IMR-90 (cell line): ENCODE measurements at regions not wholly inside any gene's neighbourhood (a gene's known extent, or its start where the extent isn't known, plus 50 kb on each side); places are given as distances from the start of the nearest gene placed in this dataset.

Source experiments
- ATAC-seq: fragments of 200-7000 bp; cut with Tn5 transposase; 2 replicates; pipeline ENCODE4 v1.9.1; 2020; ENCODE audit warnings: low read depth, mild to moderate bottlenecking, moderate library complexity
- BruUV-seq: library from RNA; stranded (reverse); fragments of 400-500 nt; replicated peaks from 2 replicates; lab custom pipeline; 2021; lab: Mats Ljungman, UMichigan
- CTCF ChIA-PET: fragments of 300-600 bp; formaldehyde crosslinking; extraction: SDS; loops from one replicate; lab custom pipeline; 2021; ENCODE audit warnings: antibody characterized with exemption; lab: Yijun Ruan, JAX
- POLR2A ChIA-PET: fragments of 300-600 bp; sonication (Branson Sonifier 250); formaldehyde crosslinking; loops from one replicate; lab custom pipeline; 2022; ENCODE audit warnings: antibody characterized with exemption; ENCODE audit not compliant: unreplicated experiment; lab: Charles Lee
- DNase-seq: peaks from one replicate; pipeline ENCODE4 v3.0.0; 2013
- H2AFZ ChIP-seq: replicated peaks from 2 replicates; pipeline ENCODE3; 2013; ENCODE audit warnings: low read length, mild to moderate bottlenecking; ENCODE audit not compliant: poor library complexity
- H2AK5ac ChIP-seq: 2 replicates; pipeline ENCODE4 v1.6.1; 2013; ENCODE audit warnings: low read depth, low read length, inconsistent platforms
- H2AK9ac ChIP-seq: replicated peaks from 2 replicates; pipeline ENCODE3; 2013; ENCODE audit warnings: mild to moderate bottlenecking, low read depth, low read length, moderate library complexity; ENCODE audit not compliant: poor library complexity
- H2BK120ac ChIP-seq: 2 replicates; pipeline ENCODE4 v1.6.1; 2013; ENCODE audit warnings: low read depth, low read length, inconsistent platforms
- H2BK15ac ChIP-seq: 3 replicates; pipeline ENCODE4 v1.6.1; 2013; ENCODE audit warnings: low read depth, low read length, inconsistent platforms
- H2BK20ac ChIP-seq: 2 replicates; pipeline ENCODE4 v1.6.1; 2013; ENCODE audit warnings: low read depth, mild to moderate bottlenecking, inconsistent platforms, low read length, moderate library complexity
- H2BK5ac ChIP-seq: 2 replicates; pipeline ENCODE4 v1.6.1; 2013; ENCODE audit warnings: mild to moderate bottlenecking, low read depth, low read length, inconsistent platforms; ENCODE audit not compliant: poor library complexity, severe bottlenecking
- H3K14ac ChIP-seq: replicated peaks from 2 replicates; pipeline ENCODE4 v1.6.1; 2013; ENCODE audit warnings: low read depth, low read length, inconsistent platforms
- H3K18ac ChIP-seq: 2 replicates; pipeline ENCODE4 v1.6.1; 2013; ENCODE audit warnings: low read depth, low read length, control low read depth
- H3K23ac ChIP-seq: 2 replicates; pipeline ENCODE4 v1.6.1; 2013; ENCODE audit warnings: low read depth, low read length, inconsistent platforms
- H3K27ac ChIP-seq: 2 replicates; pipeline ENCODE4 v1.5.1; 2013; ENCODE audit warnings: mild to moderate bottlenecking, control low read depth, low read length; ENCODE audit not compliant: insufficient read depth
- H3K27me3 ChIP-seq: 2 replicates; pipeline ENCODE4 v1.6.1; 2013; ENCODE audit warnings: low read length; ENCODE audit not compliant: control insufficient read depth, insufficient read depth
- H3K36me3 ChIP-seq: 2 replicates; pipeline ENCODE4 v1.6.1; 2013; ENCODE audit warnings: low read length, mixed read lengths; ENCODE audit not compliant: control insufficient read depth, insufficient read depth
- H3K4ac ChIP-seq: 2 replicates; pipeline ENCODE4 v1.6.1; 2013; ENCODE audit warnings: low read depth, low read length, inconsistent platforms
- H3K4me1 ChIP-seq: 2 replicates; pipeline ENCODE4 v1.6.1; 2013; ENCODE audit warnings: low read length, mixed read lengths; ENCODE audit not compliant: control insufficient read depth, insufficient read depth
- H3K4me2 ChIP-seq: 2 replicates; pipeline ENCODE4 v1.6.1; 2013; ENCODE audit warnings: low read depth, mild to moderate bottlenecking, control low read depth, low read length, moderate library complexity
- H3K4me3 ChIP-seq: 2 replicates; pipeline ENCODE4 v1.5.1; 2013; ENCODE audit warnings: low read depth, mild to moderate bottlenecking, control low read depth, low read length, moderate library complexity; ENCODE audit not compliant: insufficient read depth
- H3K56ac ChIP-seq: 2 replicates; pipeline ENCODE4 v1.6.1; 2013; ENCODE audit warnings: low read length, inconsistent platforms; ENCODE audit not compliant: insufficient read depth; ENCODE audit errors: extremely low read depth
- H3K79me1 ChIP-seq, 2 experiments: 2 replicates each; pipeline ENCODE4 v1.6.1; 2013; ENCODE audit warnings: low read length in 2 of 2, inconsistent platforms in 1 of 2, low read depth in 1 of 2
- H3K9ac ChIP-seq: 2 replicates; pipeline ENCODE4 v1.6.1; 2013; ENCODE audit warnings: low read depth, low read length, control low read depth
- H3K9me1 ChIP-seq: 2 replicates; pipeline ENCODE4 v1.6.1; 2013; ENCODE audit warnings: low read length, inconsistent platforms; ENCODE audit not compliant: insufficient read depth
- H3K9me3 ChIP-seq: 2 replicates; pipeline ENCODE4 v1.6.1; 2013; ENCODE audit warnings: low read length; ENCODE audit not compliant: control insufficient read depth, insufficient read depth
- H4K20me1 ChIP-seq: 2 replicates; pipeline ENCODE4 v1.6.1; 2013; ENCODE audit warnings: low read length, inconsistent platforms; ENCODE audit not compliant: insufficient read depth
- H4K5ac ChIP-seq: 2 replicates; pipeline ENCODE4 v1.6.1; 2013; ENCODE audit warnings: mild to moderate bottlenecking, low read depth, low read length, control low read depth
- H4K8ac ChIP-seq, 2 experiments: 2 replicates each; pipeline ENCODE4 v1.6.1; 2013; ENCODE audit warnings: low read depth in 2 of 2, low read length in 2 of 2, control low read depth in 1 of 2, inconsistent platforms in 1 of 2
- H4K91ac ChIP-seq: 2 replicates; pipeline ENCODE4 v1.6.1; 2013; ENCODE audit warnings: low read depth, low read length, inconsistent platforms; ENCODE audit not compliant: insufficient read depth
- CEBPB ChIP-seq: IDR thresholded peaks from 2 replicates; pipeline ENCODE4 v1.6.1; 2012; ENCODE audit warnings: low read depth, low read length, improper control_type of control experiment
- FOS ChIP-seq: fragments of 150-350 bp; IDR thresholded peaks from 2 replicates; pipeline ENCODE4 v1.6.1; 2016; ENCODE audit warnings: low read depth, low read length
- MAFK ChIP-seq: IDR thresholded peaks from 2 replicates; pipeline ENCODE4 v1.6.1; 2012; ENCODE audit warnings: low read depth, low read length, improper control_type of control experiment
- RAD21 ChIP-seq: IDR thresholded peaks from 2 replicates; pipeline ENCODE4 v1.6.1; 2012; ENCODE audit warnings: low read length, improper control_type of control experiment
- WGBS, 2 experiments: methylation state at CpG; one replicate each; pipeline versions ENCODE4 v1.1.5 to v1.1.7; 2013; ENCODE audit warnings: missing lambda C conversion rate in 2 of 2; ENCODE audit not compliant: insufficient read length in 1 of 2; ENCODE audit errors: extremely low coverage in 2 of 2; 5-methylcytosine and 5-hydroxymethylcytosine counted together
- dilution Hi-C: fragments of 300-500 bp; cut with HindIII; formaldehyde crosslinking; loops from one replicate; pipeline ENCODE4 v1.14.3; 2018; ENCODE audit warnings: low sequenced_read_pairs; ENCODE audit not compliant: unreplicated experiment
- in situ Hi-C: fragments of 300-500 bp; cut with MboI; formaldehyde crosslinking; loops from 3 replicates; pipeline ENCODE4 v1.14.3; 2019; ENCODE audit warnings: low sequenced_read_pairs, inconsistent platforms, mixed read lengths
- intact Hi-C: fragments of 100-400 bp; cut with micrococcal nuclease; formaldehyde crosslinking; loops from 2 replicates; pipeline ENCODE4 v1.10.0; 2022

DNA sequence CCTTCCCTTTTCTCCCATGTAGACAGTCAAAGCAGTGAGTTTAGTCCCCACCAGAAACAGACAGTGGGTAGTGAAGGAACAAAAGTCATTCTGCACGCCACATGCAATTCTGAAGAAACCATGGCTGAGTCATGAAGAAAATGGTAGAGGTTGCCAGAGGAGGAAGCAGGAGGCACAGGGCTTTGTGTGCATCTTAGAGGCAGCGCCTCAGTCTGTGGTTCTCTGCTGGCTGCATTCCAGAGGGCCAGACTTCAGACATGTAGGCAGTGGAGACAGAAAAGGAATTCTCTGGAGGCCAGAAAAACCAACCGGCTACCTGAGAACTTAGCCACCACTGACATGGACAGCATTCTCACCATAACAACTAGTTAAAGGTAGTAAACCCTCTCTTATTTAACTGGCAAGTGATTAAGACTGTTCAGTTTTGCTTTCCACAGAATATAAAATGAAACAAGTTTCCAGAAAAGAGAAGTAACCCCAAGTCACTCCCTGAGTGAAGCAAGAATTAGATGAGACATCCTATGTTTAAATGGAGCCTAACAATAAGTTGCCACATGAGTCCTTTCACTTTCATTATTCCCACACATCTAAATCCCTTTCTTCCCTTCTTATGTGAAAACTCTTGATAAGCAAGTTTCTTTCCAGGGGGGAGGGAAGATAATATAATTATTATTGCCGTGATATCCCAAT lies 556.1 kb downstream of the SOX6 start:
- Histone ChIP-seq H4K5ac (peak overlapping the region; percentile 74), H2AK9ac (peak overlapping the region; percentile 76), H3K4me3 (peak overlapping the region; percentile 29; the same call in 1 of the 2 replicates), H3K36me3 (no peaks in the 10 kb centered on the region), H3K27ac (peak overlapping the region; percentile 84), H3K56ac (peak overlapping the region; percentile 54; the same call in 1 of the 2 replicates), H2AFZ (peak overlapping the region; percentile 72), H3K4ac (peak overlapping the region; percentile 91), H2BK5ac (peak overlapping the region; percentile 99), H4K20me1 (no peaks in the 10 kb centered on the region), H3K27me3 (no peaks in the 10 kb centered on the region), H3K18ac (peak overlapping the region; percentile 80), H3K4me2 (peak overlapping the region; percentile 77), H4K91ac (peak overlapping the region; percentile 82), H3K9ac (peak overlapping the region; percentile 52; the same call in 1 of the 2 replicates), H3K14ac (peak overlapping the region; percentile 95), H2BK120ac (peak overlapping the region; percentile 95), H4K8ac (peak overlapping the region; percentile 25 to 88; a peak in 3 of 4 replicates), H2BK15ac (peak overlapping the region; percentile 98; the same call in 2 of the 3 replicates), H2BK20ac (peak overlapping the region; percentile 96), H2AK5ac (peak overlapping the region; percentile 90; the same call in 1 of the 2 replicates), H3K9me1 (peaks cover 9% of the 10 kb centered on the region), H3K79me1 (no peaks in the 10 kb centered on the region), H3K23ac (peak overlapping the region; percentile 90), H3K9me3 (no peaks in the 10 kb centered on the region), H3K4me1 (peaks cover 11% of the 10 kb centered on the region)
- 0 out of 2 replicates have a peak, but pooled peaks have one; percentile 1 for TF ChIP-seq MAFK
- TF ChIP-seq RAD21 = no peak
- 0 out of 2 replicates have a peak, but pooled peaks have one; percentile 5 for TF ChIP-seq FOS
- TF ChIP-seq CEBPB = peak; percentile 89
- intact Hi-C loops = no loop called here
- BruUV-seq = no TSS peak
- CTCF ChIA-PET = interaction anchor here (1.2 kb wide), 1 partner anchor 20 kb away, joined by 3 read pairs; no protein-coding TSS in a partner anchor
- ATAC-seq (peak; percentile 72), DNase-seq (peak; percentile 86)
- in situ Hi-C loops = no loop called here
- dilution Hi-C loops = no loop called here
- WGBS, 2 experiments = no CpG with 5 or more reads among the region's 4 CpGs
- POLR2A ChIA-PET = no interaction called here
